ENCODE measurements at regions not wholly inside any gene's neighbourhood (a gene's known extent, or its start where the extent isn't known, plus 50 kb on each side); places are given as distances from the start of the nearest gene placed in this dataset.

DNA sequence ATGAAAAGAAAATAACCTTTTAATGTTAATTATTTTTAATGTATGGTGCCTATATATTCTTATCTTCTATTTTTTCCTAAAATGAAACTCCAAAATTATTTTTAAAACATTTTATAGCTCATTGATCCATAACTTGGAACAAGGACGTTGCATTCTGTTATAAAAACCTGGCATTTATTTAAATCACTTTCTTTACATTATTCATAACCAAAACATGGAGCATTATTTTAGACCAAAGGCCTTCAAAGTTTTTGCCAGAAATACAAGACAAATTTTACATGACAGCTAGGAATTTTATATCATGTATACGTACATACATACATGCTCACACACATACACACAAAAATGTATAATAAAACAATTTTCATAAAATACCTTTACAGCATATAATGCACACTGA is 259.8 kb downstream of the QDPR start:
- TF ChIP-seq, protein P1, sequence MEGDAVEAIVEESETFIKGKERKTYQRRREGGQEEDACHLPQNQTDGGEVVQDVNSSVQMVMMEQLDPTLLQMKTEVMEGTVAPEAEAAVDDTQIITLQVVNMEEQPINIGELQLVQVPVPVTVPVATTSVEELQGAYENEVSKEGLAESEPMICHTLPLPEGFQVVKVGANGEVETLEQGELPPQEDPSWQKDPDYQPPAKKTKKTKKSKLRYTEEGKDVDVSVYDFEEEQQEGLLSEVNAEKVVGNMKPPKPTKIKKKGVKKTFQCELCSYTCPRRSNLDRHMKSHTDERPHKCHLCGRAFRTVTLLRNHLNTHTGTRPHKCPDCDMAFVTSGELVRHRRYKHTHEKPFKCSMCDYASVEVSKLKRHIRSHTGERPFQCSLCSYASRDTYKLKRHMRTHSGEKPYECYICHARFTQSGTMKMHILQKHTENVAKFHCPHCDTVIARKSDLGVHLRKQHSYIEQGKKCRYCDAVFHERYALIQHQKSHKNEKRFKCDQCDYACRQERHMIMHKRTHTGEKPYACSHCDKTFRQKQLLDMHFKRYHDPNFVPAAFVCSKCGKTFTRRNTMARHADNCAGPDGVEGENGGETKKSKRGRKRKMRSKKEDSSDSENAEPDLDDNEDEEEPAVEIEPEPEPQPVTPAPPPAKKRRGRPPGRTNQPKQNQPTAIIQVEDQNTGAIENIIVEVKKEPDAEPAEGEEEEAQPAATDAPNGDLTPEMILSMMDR (conservative IDR thresholded peaks at IDR 0.05; ENCODE audit: low read depth in 2 of 2), result no peak
- TF ChIP-seq EZH2 (IDR thresholded peaks at IDR 0.05; ENCODE audit: low read depth, unreplicated experiment), result no peak

Data from GM23338 (cell line).